WTC11 (cell line): ENCODE measurements at regions not wholly inside any gene's neighbourhood (a gene's known extent, or its start where the extent isn't known, plus 50 kb on each side); places are given as distances from the start of the nearest gene placed in this dataset.

Source experiments
- ATAC-seq: fragments of 200-7000 bp; cut with Tn5 transposase; 2 replicates; pipeline ENCODE4 v1.10.0; 2021; ENCODE audit warnings: mild to moderate bottlenecking, moderate library complexity
- CTCF ChIA-PET: fragments of 300-600 bp; sonication (Branson Sonifier 250); formaldehyde crosslinking; loops from one replicate; lab custom pipeline; 2021; ENCODE audit warnings: antibody characterized with exemption; lab: Charles Lee
- POLR2A ChIA-PET: fragments of 350-600 bp; sonication (Branson Sonifier 250); formaldehyde crosslinking; loops from one replicate; lab custom pipeline; 2021; ENCODE audit warnings: antibody characterized with exemption; lab: Charles Lee
- DNase-seq: peaks from one replicate; pipeline ENCODE4 v3.0.0; 2021; ENCODE audit warnings: low spot score
- H3K27ac Mint-ChIP-seq: 2 replicates; pipeline ENCODE4 v1.8.0; 2021; ENCODE audit warnings: mixed read lengths
- H3K27me3 Mint-ChIP-seq: 2 replicates; pipeline ENCODE4 v1.8.0; 2021; ENCODE audit warnings: low read depth, mild to moderate bottlenecking, moderate library complexity, mixed read lengths
- H3K36me3 Mint-ChIP-seq: 2 replicates; pipeline ENCODE4 v1.8.0; 2021; ENCODE audit warnings: mixed read lengths
- H3K4me1 Mint-ChIP-seq: 2 replicates; pipeline ENCODE4 v1.8.0; 2022; ENCODE audit warnings: mixed read lengths
- H3K4me3 Mint-ChIP-seq: 2 replicates; pipeline ENCODE4 v1.8.0; 2021; ENCODE audit warnings: mild to moderate bottlenecking, moderate library complexity, mixed read lengths
- H3K9me3 Mint-ChIP-seq: 2 replicates; pipeline ENCODE4 v1.8.0; 2021; ENCODE audit warnings: mixed read lengths
- CBFB ChIP-seq: sonication (generic); formaldehyde crosslinking; IDR thresholded peaks from 2 replicates; pipeline ENCODE4 v1.8.1; 2022; ENCODE audit warnings: mild to moderate bottlenecking, low read depth, missing genetic modification reagents
- FOXP1 ChIP-seq: sonication (generic); formaldehyde crosslinking; IDR thresholded peaks from 2 replicates; pipeline ENCODE4 v1.8.0; 2022; ENCODE audit warnings: missing genetic modification reagents, mild to moderate bottlenecking, moderate library complexity, borderline replicate concordance
- GABPB1 ChIP-seq: sonication (generic); formaldehyde crosslinking; IDR thresholded peaks from 2 replicates; pipeline ENCODE4 v1.8.1; 2023; ENCODE audit warnings: mild to moderate bottlenecking, missing genetic modification reagents
- HMGA2 ChIP-seq: fragments of 250-450 bp; sonication (Bioruptor Pico); IDR thresholded peaks from 2 replicates; pipeline ENCODE4 v1.4.0; 2021; ENCODE audit warnings: mild to moderate bottlenecking, moderate library complexity
- NR1H2 ChIP-seq: sonication (generic); formaldehyde crosslinking; IDR thresholded peaks from 2 replicates; pipeline ENCODE4 v1.9.0; 2021; ENCODE audit warnings: mild to moderate bottlenecking, moderate library complexity, missing genetic modification reagents
- TEAD4 ChIP-seq: sonication (generic); formaldehyde crosslinking; IDR thresholded peaks from 2 replicates; pipeline ENCODE4 v1.8.0; 2022; ENCODE audit warnings: mild to moderate bottlenecking, missing genetic modification reagents
- ZNF317 ChIP-seq: sonication (generic); formaldehyde crosslinking; IDR thresholded peaks from 2 replicates; pipeline ENCODE4 v1.8.1; 2023; ENCODE audit warnings: low read depth, mild to moderate bottlenecking, moderate library complexity, missing genetic modification reagents, borderline replicate concordance
- ZNF423 ChIP-seq: fragments of 250-450 bp; sonication (Bioruptor Pico); IDR thresholded peaks from 2 replicates; pipeline ENCODE4 v2.1.2; 2022; ENCODE audit warnings: mild to moderate bottlenecking, moderate library complexity
- TF ChIP-seq, protein P1 (sequence below): sonication (generic); formaldehyde crosslinking; conservative IDR thresholded peaks from 2 replicates; pipeline ENCODE4 v1.8.1; 2023; ENCODE audit warnings: mild to moderate bottlenecking, low read depth, missing genetic modification reagents, moderate library complexity
- TF ChIP-seq, protein P2 (sequence below): sonication (generic); formaldehyde crosslinking; IDR thresholded peaks from 2 replicates; pipeline ENCODE4 v1.8.0; 2023; ENCODE audit warnings: mild to moderate bottlenecking, missing genetic modification reagents
- TF ChIP-seq, protein P3 (sequence below): fragments of 200-600 bp; IDR thresholded peaks from 2 replicates; pipeline ENCODE4 v1.8.0; 2022; ENCODE audit warnings: antibody characterized with exemption
- TF ChIP-seq, protein P4 (sequence below): sonication (generic); formaldehyde crosslinking; IDR thresholded peaks from 2 replicates; pipeline ENCODE4 v1.8.1; 2022; ENCODE audit warnings: missing genetic modification reagents, borderline replicate concordance
- TF ChIP-seq, protein P5 (sequence below): sonication (generic); formaldehyde crosslinking; IDR thresholded peaks from 2 replicates; pipeline ENCODE4 v1.8.0; 2022; ENCODE audit warnings: missing genetic modification reagents
- TF ChIP-seq, protein P6 (sequence below): fragments of 250-450 bp; sonication (Bioruptor Pico); IDR thresholded peaks from 2 replicates; pipeline ENCODE4 v1.9.0; 2021; ENCODE audit warnings: mild to moderate bottlenecking

DNA sequence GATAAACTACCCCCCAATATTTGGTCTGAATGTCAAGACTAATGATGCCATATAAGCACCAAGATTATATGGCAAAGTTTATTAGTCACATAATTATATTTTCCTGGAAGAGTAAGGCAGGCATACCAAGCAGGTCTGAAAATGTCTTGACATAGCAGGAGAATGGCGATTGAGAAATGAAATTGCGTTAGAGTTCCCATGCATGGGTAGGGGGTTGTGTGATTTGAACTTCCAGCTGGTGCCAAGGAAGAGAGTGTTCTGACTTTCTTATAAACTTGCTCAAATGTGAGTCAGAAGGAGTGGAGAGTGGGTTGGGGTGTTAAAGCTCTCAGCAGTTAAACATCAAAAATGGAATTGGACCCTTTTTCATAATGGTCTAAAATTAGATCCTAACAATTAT is 1200.6 kb upstream of the ACO1 start (continued):
- TF ChIP-seq, protein P1, sequence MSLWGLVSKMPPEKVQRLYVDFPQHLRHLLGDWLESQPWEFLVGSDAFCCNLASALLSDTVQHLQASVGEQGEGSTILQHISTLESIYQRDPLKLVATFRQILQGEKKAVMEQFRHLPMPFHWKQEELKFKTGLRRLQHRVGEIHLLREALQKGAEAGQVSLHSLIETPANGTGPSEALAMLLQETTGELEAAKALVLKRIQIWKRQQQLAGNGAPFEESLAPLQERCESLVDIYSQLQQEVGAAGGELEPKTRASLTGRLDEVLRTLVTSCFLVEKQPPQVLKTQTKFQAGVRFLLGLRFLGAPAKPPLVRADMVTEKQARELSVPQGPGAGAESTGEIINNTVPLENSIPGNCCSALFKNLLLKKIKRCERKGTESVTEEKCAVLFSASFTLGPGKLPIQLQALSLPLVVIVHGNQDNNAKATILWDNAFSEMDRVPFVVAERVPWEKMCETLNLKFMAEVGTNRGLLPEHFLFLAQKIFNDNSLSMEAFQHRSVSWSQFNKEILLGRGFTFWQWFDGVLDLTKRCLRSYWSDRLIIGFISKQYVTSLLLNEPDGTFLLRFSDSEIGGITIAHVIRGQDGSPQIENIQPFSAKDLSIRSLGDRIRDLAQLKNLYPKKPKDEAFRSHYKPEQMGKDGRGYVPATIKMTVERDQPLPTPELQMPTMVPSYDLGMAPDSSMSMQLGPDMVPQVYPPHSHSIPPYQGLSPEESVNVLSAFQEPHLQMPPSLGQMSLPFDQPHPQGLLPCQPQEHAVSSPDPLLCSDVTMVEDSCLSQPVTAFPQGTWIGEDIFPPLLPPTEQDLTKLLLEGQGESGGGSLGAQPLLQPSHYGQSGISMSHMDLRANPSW, result no peak
- TF ChIP-seq NR1H2 (no peak), TEAD4 (CRISPR knock-in tag) (no peak)
- TF ChIP-seq, protein P2, sequence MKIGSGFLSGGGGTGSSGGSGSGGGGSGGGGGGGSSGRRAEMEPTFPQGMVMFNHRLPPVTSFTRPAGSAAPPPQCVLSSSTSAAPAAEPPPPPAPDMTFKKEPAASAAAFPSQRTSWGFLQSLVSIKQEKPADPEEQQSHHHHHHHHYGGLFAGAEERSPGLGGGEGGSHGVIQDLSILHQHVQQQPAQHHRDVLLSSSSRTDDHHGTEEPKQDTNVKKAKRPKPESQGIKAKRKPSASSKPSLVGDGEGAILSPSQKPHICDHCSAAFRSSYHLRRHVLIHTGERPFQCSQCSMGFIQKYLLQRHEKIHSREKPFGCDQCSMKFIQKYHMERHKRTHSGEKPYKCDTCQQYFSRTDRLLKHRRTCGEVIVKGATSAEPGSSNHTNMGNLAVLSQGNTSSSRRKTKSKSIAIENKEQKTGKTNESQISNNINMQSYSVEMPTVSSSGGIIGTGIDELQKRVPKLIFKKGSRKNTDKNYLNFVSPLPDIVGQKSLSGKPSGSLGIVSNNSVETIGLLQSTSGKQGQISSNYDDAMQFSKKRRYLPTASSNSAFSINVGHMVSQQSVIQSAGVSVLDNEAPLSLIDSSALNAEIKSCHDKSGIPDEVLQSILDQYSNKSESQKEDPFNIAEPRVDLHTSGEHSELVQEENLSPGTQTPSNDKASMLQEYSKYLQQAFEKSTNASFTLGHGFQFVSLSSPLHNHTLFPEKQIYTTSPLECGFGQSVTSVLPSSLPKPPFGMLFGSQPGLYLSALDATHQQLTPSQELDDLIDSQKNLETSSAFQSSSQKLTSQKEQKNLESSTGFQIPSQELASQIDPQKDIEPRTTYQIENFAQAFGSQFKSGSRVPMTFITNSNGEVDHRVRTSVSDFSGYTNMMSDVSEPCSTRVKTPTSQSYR (CRISPR knock-in tag), result no peak
- TF ChIP-seq, protein P3, sequence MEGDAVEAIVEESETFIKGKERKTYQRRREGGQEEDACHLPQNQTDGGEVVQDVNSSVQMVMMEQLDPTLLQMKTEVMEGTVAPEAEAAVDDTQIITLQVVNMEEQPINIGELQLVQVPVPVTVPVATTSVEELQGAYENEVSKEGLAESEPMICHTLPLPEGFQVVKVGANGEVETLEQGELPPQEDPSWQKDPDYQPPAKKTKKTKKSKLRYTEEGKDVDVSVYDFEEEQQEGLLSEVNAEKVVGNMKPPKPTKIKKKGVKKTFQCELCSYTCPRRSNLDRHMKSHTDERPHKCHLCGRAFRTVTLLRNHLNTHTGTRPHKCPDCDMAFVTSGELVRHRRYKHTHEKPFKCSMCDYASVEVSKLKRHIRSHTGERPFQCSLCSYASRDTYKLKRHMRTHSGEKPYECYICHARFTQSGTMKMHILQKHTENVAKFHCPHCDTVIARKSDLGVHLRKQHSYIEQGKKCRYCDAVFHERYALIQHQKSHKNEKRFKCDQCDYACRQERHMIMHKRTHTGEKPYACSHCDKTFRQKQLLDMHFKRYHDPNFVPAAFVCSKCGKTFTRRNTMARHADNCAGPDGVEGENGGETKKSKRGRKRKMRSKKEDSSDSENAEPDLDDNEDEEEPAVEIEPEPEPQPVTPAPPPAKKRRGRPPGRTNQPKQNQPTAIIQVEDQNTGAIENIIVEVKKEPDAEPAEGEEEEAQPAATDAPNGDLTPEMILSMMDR, result no peak
- TF ChIP-seq, protein P4, sequence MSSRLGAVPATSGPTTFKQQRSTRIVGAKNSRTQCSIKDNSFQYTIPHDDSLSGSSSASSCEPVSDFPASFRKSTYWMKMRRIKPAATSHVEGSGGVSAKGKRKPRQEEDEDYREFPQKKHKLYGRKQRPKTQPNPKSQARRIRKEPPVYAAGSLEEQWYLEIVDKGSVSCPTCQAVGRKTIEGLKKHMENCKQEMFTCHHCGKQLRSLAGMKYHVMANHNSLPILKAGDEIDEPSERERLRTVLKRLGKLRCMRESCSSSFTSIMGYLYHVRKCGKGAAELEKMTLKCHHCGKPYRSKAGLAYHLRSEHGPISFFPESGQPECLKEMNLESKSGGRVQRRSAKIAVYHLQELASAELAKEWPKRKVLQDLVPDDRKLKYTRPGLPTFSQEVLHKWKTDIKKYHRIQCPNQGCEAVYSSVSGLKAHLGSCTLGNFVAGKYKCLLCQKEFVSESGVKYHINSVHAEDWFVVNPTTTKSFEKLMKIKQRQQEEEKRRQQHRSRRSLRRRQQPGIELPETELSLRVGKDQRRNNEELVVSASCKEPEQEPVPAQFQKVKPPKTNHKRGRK, result no peak

DNA sequence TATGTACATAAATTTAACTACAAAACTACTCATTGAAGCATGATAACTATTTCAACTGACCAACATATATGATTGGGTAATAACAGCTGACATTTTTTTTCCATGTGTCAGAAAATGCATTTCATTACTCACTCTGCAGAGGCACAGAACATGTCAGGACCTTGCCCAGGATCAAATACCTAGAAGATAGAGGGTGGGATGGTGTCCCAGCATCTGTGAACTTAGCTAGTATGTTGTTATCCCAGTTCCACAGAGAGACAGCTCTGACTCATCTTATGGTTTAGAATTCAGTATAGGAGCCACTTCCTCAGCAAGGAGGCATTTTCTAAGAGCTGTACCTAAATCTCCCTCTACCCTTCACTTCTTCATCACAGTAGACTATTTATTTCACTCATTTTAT is 1198.6 kb upstream of the ACO1 start:
- POLR2A ChIA-PET, result no interaction called here
- Mint-ChIP-seq H3K4me3 (no peak overlapping the region), H3K27me3 (no peaks in the 10 kb centered on the region), H3K4me1 (no peaks in the 10 kb centered on the region), H3K27ac (no peak overlapping the region)
- CTCF ChIA-PET, result no interaction called here
- no peak for DNase-seq
- TF ChIP-seq, protein P2 (CRISPR knock-in tag), result no peak
- TF ChIP-seq HMGA2 (CRISPR knock-in tag) (no peak), ZNF423 (no peak), GABPB1 (CRISPR knock-in tag) (no peak), CBFB (CRISPR knock-in tag) (no peak), ZNF317 (CRISPR knock-in tag) (no peak), FOXP1 (CRISPR knock-in tag) (no peak)
- TF ChIP-seq, protein P1, result no peak
- TF ChIP-seq, protein P5, sequence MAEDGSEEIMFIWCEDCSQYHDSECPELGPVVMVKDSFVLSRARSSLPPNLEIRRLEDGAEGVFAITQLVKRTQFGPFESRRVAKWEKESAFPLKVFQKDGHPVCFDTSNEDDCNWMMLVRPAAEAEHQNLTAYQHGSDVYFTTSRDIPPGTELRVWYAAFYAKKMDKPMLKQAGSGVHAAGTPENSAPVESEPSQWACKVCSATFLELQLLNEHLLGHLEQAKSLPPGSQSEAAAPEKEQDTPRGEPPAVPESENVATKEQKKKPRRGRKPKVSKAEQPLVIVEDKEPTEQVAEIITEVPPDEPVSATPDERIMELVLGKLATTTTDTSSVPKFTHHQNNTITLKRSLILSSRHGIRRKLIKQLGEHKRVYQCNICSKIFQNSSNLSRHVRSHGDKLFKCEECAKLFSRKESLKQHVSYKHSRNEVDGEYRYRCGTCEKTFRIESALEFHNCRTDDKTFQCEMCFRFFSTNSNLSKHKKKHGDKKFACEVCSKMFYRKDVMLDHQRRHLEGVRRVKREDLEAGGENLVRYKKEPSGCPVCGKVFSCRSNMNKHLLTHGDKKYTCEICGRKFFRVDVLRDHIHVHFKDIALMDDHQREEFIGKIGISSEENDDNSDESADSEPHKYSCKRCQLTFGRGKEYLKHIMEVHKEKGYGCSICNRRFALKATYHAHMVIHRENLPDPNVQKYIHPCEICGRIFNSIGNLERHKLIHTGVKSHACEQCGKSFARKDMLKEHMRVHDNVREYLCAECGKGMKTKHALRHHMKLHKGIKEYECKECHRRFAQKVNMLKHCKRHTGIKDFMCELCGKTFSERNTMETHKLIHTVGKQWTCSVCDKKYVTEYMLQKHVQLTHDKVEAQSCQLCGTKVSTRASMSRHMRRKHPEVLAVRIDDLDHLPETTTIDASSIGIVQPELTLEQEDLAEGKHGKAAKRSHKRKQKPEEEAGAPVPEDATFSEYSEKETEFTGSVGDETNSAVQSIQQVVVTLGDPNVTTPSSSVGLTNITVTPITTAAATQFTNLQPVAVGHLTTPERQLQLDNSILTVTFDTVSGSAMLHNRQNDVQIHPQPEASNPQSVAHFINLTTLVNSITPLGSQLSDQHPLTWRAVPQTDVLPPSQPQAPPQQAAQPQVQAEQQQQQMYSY (CRISPR knock-in tag), result no peak
- TF ChIP-seq, protein P6, sequence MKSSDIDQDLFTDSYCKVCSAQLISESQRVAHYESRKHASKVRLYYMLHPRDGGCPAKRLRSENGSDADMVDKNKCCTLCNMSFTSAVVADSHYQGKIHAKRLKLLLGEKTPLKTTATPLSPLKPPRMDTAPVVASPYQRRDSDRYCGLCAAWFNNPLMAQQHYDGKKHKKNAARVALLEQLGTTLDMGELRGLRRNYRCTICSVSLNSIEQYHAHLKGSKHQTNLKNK, result no peak
- TF ChIP-seq, all 79 proteins: peak for 0
- Mint-ChIP-seq H3K36me3 (no peaks in the 10 kb centered on the region), H3K9me3 (no peaks in the 10 kb centered on the region)
- ATAC-seq, result no peak
